ENCODE measurements at regions not wholly inside any gene's neighbourhood (a gene's known extent, or its start where the extent isn't known, plus 50 kb on each side); places are given as distances from the start of the nearest gene placed in this dataset.

DNA sequence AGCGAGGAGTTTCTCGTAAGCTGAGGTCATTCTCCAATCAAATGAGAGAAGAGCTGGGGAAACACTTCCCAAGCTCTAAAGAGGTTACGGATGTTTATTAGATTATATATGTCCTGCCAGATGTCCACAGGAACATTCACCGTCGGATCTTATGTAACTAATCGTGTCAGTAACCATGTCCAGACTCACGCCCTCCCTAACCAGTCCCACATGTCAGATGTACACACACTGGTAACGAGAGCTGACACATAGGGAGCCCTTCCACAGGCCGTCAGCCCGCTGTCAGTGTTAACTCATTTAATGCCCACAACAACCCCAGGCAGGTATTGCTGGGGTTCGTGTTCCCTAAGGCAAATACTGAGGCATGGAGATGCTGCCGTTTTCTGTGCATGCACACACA is 223.7 kb upstream of the RTL1 start:
- Mint-ChIP-seq H3K4me1 (peaks cover 5% of the 10 kb centered on the region; the same call in 1 of the 3 replicates), H3K4me3 (no peak overlapping the region), H3K9me3 (peaks cover 3% of the 10 kb centered on the region; the same call in 1 of the 3 replicates), H3K36me3 (ENCODE audit: low read depth) (no peaks in the 10 kb centered on the region), H3K27me3 (ENCODE audit: insufficient read depth, low read depth, poor library complexity) (peaks cover 11% of the 10 kb centered on the region), H3K27ac (no peak overlapping the region)
- Histone ChIP-seq H3K27ac (ENCODE audit: low read depth) (no peak overlapping the region), H3K4me2 (no peak overlapping the region), H3K4me3 (no peak overlapping the region), H3K27me3 (ENCODE audit: insufficient read depth) (no peaks in the 10 kb centered on the region), H3K9me2 (ENCODE audit: insufficient read depth) (no peaks in the 10 kb centered on the region), H3K79me2 (replicated peaks; ENCODE audit: insufficient read depth) (no peaks in the 10 kb centered on the region), H2AFZ (no peak overlapping the region), H3K36me3 (ENCODE audit: insufficient read depth) (no peaks in the 10 kb centered on the region), H3K4me1 (ENCODE audit: insufficient read depth) (no peaks in the 10 kb centered on the region), H4K20me1 (replicated peaks; ENCODE audit: insufficient read depth) (no peaks in the 10 kb centered on the region), H3F3A (replicated peaks; ENCODE audit: low read depth) (no peaks in the 10 kb centered on the region)
- DNase-seq (ENCODE audit: low spot score) (no peak), ATAC-seq (no peak)
- TF ChIP-seq STAT1 (IDR thresholded peaks at IDR 0.05; ENCODE audit: unreplicated experiment) (no peak), JUNB (IDR thresholded peaks at IDR 0.05; ENCODE audit: unreplicated experiment) (no peak), ZNF114 (CRISPR knock-in tag; IDR thresholded peaks at IDR 0.05) (no peak), EZH2 (IDR thresholded peaks at IDR 0.05; ENCODE audit: low read depth, unreplicated experiment) (no peak), POLR2AphosphoS5 (IDR thresholded peaks at IDR 0.05; ENCODE audit: low read depth) (no peak), EZH2phosphoT487 (IDR thresholded peaks at IDR 0.05; ENCODE audit: unreplicated experiment) (no peak), ZNF331 (CRISPR knock-in tag; IDR thresholded peaks at IDR 0.05; ENCODE audit: low read depth) (no peak)
- TF ChIP-seq, protein P1, sequence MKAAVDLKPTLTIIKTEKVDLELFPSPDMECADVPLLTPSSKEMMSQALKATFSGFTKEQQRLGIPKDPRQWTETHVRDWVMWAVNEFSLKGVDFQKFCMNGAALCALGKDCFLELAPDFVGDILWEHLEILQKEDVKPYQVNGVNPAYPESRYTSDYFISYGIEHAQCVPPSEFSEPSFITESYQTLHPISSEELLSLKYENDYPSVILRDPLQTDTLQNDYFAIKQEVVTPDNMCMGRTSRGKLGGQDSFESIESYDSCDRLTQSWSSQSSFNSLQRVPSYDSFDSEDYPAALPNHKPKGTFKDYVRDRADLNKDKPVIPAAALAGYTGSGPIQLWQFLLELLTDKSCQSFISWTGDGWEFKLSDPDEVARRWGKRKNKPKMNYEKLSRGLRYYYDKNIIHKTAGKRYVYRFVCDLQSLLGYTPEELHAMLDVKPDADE (IDR thresholded peaks at IDR 0.05): no peak
- TF ChIP-seq, protein P2, sequence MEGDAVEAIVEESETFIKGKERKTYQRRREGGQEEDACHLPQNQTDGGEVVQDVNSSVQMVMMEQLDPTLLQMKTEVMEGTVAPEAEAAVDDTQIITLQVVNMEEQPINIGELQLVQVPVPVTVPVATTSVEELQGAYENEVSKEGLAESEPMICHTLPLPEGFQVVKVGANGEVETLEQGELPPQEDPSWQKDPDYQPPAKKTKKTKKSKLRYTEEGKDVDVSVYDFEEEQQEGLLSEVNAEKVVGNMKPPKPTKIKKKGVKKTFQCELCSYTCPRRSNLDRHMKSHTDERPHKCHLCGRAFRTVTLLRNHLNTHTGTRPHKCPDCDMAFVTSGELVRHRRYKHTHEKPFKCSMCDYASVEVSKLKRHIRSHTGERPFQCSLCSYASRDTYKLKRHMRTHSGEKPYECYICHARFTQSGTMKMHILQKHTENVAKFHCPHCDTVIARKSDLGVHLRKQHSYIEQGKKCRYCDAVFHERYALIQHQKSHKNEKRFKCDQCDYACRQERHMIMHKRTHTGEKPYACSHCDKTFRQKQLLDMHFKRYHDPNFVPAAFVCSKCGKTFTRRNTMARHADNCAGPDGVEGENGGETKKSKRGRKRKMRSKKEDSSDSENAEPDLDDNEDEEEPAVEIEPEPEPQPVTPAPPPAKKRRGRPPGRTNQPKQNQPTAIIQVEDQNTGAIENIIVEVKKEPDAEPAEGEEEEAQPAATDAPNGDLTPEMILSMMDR (conservative IDR thresholded peaks at IDR 0.05; ENCODE audit: low read depth in 2 of 2): no peak

DNA sequence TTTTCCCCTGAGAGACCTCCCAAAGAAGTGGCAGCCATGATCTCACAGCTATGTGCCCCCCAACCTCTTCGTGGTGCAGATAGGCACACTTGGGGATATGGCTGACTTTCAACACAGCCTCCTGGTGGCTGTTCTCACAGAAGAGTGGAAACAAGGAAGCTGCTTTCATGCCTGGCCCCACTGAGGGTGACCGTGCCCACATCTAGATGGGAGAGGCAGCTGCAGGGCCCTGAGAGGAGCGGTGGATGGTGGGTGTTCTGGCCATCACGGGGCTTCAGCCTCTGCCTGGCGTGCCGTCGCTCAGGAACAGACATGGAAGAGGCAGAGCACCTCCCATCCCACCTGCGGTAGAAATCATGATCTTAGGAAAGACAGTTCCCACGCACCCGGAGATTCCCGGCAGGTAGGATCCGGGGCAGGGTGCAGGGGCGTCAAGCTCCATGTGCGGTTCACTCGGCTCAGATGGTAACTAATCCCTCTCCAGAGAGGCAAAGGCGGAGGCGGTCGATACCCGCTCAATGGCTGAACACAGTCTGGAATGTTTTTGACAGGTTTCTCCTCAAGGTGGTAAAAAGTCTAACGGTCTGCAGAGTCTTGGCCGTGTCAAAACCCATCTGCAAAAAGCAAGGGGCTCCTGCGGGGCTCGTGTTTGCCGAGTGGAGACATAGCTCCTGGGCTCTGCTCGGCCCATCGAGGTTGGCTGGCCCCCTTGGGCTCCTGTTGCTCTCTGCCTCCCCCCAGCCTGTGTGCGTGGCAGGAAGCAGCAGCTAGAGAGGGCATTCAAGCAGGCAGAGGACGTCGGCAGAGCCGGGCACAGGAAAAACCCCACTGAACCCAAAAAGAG is 225.2 kb upstream of the RTL1 start:
- H3K4me1 Mint-ChIP-seq: peaks cover 5% of the 10 kb centered on the region; the same call in 1 of the 3 replicates
- H3K4me1 ChIP-seq (ENCODE audit: insufficient read depth): no peaks in the 10 kb centered on the region
- peaks cover 11% of the 10 kb centered on the region for H3K27me3 Mint-ChIP-seq (ENCODE audit: insufficient read depth, low read depth, poor library complexity)
- H3K4me3 Mint-ChIP-seq: no peak overlapping the region
- H3K36me3 Mint-ChIP-seq (ENCODE audit: low read depth): no peaks in the 10 kb centered on the region
- ATAC-seq: peak; percentile 29; the same call in 1 of the 3 replicates
- H3F3A ChIP-seq (replicated peaks; ENCODE audit: low read depth): no peaks in the 10 kb centered on the region
- H4K20me1 ChIP-seq (replicated peaks; ENCODE audit: insufficient read depth): no peaks in the 10 kb centered on the region
- H3K4me3 ChIP-seq: no peak overlapping the region
- no peak overlapping the region for H3K4me2 ChIP-seq
- peak overlapping the region; percentile 63; the same call in 1 of the 2 replicates for H2AFZ ChIP-seq
- H3K27ac Mint-ChIP-seq: no peak overlapping the region
- no peaks in the 10 kb centered on the region for H3K36me3 ChIP-seq (ENCODE audit: insufficient read depth)
- H3K9me2 ChIP-seq (ENCODE audit: insufficient read depth): no peaks in the 10 kb centered on the region
- no peak overlapping the region for H3K27ac ChIP-seq (ENCODE audit: low read depth)
- no peaks in the 10 kb centered on the region for H3K27me3 ChIP-seq (ENCODE audit: insufficient read depth)
- DNase-seq (ENCODE audit: low spot score): no peak
- H3K79me2 ChIP-seq (replicated peaks; ENCODE audit: insufficient read depth): no peaks in the 10 kb centered on the region
- peaks cover 3% of the 10 kb centered on the region; the same call in 1 of the 3 replicates for H3K9me3 Mint-ChIP-seq
- TF ChIP-seq, protein P2 (conservative IDR thresholded peaks at IDR 0.05; ENCODE audit: low read depth in 2 of 2): no peak
- TF ChIP-seq, protein P3, sequence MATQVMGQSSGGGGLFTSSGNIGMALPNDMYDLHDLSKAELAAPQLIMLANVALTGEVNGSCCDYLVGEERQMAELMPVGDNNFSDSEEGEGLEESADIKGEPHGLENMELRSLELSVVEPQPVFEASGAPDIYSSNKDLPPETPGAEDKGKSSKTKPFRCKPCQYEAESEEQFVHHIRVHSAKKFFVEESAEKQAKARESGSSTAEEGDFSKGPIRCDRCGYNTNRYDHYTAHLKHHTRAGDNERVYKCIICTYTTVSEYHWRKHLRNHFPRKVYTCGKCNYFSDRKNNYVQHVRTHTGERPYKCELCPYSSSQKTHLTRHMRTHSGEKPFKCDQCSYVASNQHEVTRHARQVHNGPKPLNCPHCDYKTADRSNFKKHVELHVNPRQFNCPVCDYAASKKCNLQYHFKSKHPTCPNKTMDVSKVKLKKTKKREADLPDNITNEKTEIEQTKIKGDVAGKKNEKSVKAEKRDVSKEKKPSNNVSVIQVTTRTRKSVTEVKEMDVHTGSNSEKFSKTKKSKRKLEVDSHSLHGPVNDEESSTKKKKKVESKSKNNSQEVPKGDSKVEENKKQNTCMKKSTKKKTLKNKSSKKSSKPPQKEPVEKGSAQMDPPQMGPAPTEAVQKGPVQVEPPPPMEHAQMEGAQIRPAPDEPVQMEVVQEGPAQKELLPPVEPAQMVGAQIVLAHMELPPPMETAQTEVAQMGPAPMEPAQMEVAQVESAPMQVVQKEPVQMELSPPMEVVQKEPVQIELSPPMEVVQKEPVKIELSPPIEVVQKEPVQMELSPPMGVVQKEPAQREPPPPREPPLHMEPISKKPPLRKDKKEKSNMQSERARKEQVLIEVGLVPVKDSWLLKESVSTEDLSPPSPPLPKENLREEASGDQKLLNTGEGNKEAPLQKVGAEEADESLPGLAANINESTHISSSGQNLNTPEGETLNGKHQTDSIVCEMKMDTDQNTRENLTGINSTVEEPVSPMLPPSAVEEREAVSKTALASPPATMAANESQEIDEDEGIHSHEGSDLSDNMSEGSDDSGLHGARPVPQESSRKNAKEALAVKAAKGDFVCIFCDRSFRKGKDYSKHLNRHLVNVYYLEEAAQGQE (IDR thresholded peaks at IDR 0.05; ENCODE audit: unreplicated experiment): no peak
- TF ChIP-seq ZNF114 (CRISPR knock-in tag; IDR thresholded peaks at IDR 0.05): no peak
